HEK293 (cell line): ENCODE measurements at regions not wholly inside any gene's neighbourhood (a gene's known extent, or its start where the extent isn't known, plus 50 kb on each side); places are given as distances from the start of the nearest gene placed in this dataset.
"Not testable (repeated sequence)": the region's sequence is repeated elsewhere in the genome, so short reads cannot be mapped to it uniquely, and the experiment has no call there.

Experiments
- KLF10 ChIP-seq: fragments of 450-650 bp; IDR thresholded peaks from 2 replicates; pipeline ENCODE4 v1.5.1; 2018; ENCODE audit warnings: missing biosample characterization, mild to moderate bottlenecking, missing genetic modification characterization
- TF ChIP-seq, protein P1 (sequence below): fragments of 450-650 bp; formaldehyde crosslinking; IDR thresholded peaks from 2 replicates; pipeline ENCODE4 v1.5.1; 2016; ENCODE audit warnings: missing biosample characterization, missing genetic modification characterization

DNA sequence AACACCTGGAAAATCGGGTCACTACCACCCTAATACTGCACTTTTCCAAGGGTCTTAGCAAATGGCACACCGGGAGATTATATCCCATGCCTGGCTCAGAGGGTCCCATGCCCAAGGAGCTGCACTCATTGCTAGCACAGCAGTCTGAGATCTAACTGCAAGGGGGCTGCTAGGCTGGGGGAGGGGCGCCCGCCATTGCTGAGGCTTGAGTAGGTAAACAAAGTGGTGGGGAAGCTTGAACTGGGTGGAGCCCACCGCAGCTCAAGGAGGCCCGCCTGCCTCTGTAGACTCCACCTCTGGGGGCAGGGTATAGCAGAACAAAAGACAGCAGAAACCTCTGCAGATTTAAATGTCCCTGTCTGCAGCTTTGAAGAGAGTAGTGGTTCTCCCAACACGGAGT, 1047.0 kb upstream of the EDIL3 start:
- TF ChIP-seq, protein P1, sequence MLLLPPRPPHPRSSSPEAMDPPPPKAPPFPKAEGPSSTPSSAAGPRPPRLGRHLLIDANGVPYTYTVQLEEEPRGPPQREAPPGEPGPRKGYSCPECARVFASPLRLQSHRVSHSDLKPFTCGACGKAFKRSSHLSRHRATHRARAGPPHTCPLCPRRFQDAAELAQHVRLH (tag by site-specific recombination) = not testable (repeated sequence)
- TF ChIP-seq KLF10 (tag by site-specific recombination) = not testable (repeated sequence)
